ENCODE measurements at regions not wholly inside any gene's neighbourhood (a gene's known extent, or its start where the extent isn't known, plus 50 kb on each side); places are given as distances from the start of the nearest gene placed in this dataset.
A peak's percentile ranks its signal among the peaks of the same experiment; 100 is the strongest.
"Not testable (repeated sequence)": the region's sequence is repeated elsewhere in the genome, so short reads cannot be mapped to it uniquely, and the experiment has no call there.

- no peaks in the 10 kb centered on the region for H3K36me3 Mint-ChIP-seq (ENCODE audit: low read depth)
- H3K4me3 Mint-ChIP-seq, result no peak overlapping the region
- peaks cover 1% of the 10 kb centered on the region for H3K4me1 Mint-ChIP-seq (ENCODE audit: low read depth)
- H3K9me3 Mint-ChIP-seq, result peaks cover 11% of the 10 kb centered on the region
- H3K27me3 Mint-ChIP-seq, result peaks cover 3% of the 10 kb centered on the region
- intact Hi-C loops (cut with micrococcal nuclease), result loop anchor here (10.0 kb wide), 1 partner anchor 224 kb away; no protein-coding TSS in a partner anchor
- no peak overlapping the region for H3K27ac Mint-ChIP-seq
Observed at GRCh38 chr10:117448802-117449201, 73.6 kb upstream of the PDZD8 start.

- Mint-ChIP-seq H3K9me3 (peaks cover 11% of the 10 kb centered on the region), H3K36me3 (ENCODE audit: low read depth) (no peaks in the 10 kb centered on the region), H3K4me3 (no peak overlapping the region), H3K27me3 (peaks cover 3% of the 10 kb centered on the region), H3K4me1 (ENCODE audit: low read depth) (peaks cover 18% of the 10 kb centered on the region), H3K27ac (no peak overlapping the region)
- intact Hi-C loops (cut with micrococcal nuclease), result loop anchor here (10.0 kb wide), 1 partner anchor 221 kb away; no protein-coding TSS in a partner anchor
Observed at GRCh38 chr10:117445992-117446391, 70.8 kb upstream of the PDZD8 start.

GRCh38 chr10:117444497-117445040 is 69.3 kb upstream of the PDZD8 start:
- intact Hi-C loops (cut with micrococcal nuclease), result loop anchor here (10.0 kb wide), 1 partner anchor 220 kb away; no protein-coding TSS in a partner anchor
- Mint-ChIP-seq H3K27ac (no peak overlapping the region), H3K36me3 (ENCODE audit: low read depth) (no peaks in the 10 kb centered on the region), H3K4me3 (no peak overlapping the region), H3K27me3 (peaks cover 3% of the 10 kb centered on the region), H3K9me3 (peaks cover 11% of the 10 kb centered on the region), H3K4me1 (ENCODE audit: low read depth) (peaks cover 18% of the 10 kb centered on the region)

- intact Hi-C loops (cut with micrococcal nuclease), result loop anchor here (10.0 kb wide), 1 partner anchor 219 kb away; no protein-coding TSS in a partner anchor
- Mint-ChIP-seq H3K27me3 (peaks cover 3% of the 10 kb centered on the region), H3K27ac (no peak overlapping the region), H3K4me3 (no peak overlapping the region), H3K9me3 (peaks cover 11% of the 10 kb centered on the region), H3K4me1 (ENCODE audit: low read depth) (peaks cover 18% of the 10 kb centered on the region), H3K36me3 (ENCODE audit: low read depth) (no peaks in the 10 kb centered on the region)
Observed at GRCh38 chr10:117443686-117444041, 68.4 kb upstream of the PDZD8 start.

DNA sequence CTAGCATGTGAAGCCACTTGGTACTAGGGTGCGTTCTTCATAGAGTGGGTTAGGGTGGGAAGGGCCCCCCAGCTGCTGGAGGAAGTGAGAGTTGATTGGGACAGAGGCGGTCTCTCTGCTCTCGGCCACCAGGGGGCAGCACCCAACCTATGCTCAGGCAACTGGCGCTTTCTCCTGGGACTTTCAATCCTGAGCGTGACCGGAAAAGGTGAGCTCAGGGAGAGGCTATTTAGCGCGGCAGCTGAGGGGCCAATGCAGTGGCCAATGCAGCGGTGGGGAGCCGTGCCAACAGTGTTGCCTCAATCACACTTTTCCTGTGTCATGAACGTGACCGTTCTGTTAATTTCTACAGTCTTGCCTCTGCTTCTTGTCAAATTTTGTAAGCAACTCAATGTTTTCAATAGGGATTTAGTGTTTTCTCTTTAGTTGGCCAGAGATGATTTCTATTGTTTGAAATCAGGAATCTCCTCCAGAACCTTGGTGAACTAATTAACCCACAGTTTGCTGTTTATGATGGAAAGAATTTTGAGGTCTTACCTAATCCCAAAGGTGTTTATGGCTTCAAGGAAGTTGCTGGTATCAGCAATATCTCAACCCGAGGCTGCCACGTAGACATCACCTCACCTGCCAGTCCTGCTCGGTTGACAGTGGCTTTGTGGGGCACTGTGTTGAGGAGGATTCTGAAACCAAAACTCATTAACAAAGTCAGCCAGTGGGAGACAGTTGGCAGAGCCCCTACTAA is 67.9 kb upstream of the PDZD8 start:
- no peak overlapping the region for H3K27ac Mint-ChIP-seq
- no peaks in the 10 kb centered on the region for H3K36me3 Mint-ChIP-seq (ENCODE audit: low read depth)
- intact Hi-C loops (cut with micrococcal nuclease), result loop anchor here (10.0 kb wide), 1 partner anchor 218 kb away; no protein-coding TSS in a partner anchor
- peaks cover 3% of the 10 kb centered on the region for H3K27me3 Mint-ChIP-seq
- H3K4me1 Mint-ChIP-seq (ENCODE audit: low read depth), result peaks cover 18% of the 10 kb centered on the region
- H3K9me3 Mint-ChIP-seq, result peaks cover 11% of the 10 kb centered on the region
- H3K4me3 Mint-ChIP-seq, result peak overlapping the region; percentile 58

DNA sequence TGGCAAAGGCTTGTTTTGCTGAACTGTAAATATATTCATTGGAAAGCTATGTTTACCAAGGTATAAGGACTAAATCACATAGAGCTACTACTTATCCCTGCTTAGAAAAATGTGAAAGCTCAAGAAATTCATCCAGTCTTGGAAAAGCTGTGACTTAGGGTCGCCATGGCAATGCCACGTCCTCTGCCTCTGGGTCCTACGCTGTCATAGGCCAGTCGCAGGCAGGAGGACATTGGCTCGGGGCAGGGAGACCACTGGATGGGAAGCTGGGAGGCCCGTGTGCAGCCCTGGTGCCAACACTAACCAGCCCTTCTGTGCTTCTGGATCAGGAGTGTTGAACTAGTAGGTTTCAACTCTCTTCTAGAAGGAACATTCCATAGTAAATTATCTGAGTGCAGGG is 67.3 kb upstream of the PDZD8 start:
- intact Hi-C loops (cut with micrococcal nuclease), result loop anchor here (10.0 kb wide), 1 partner anchor 218 kb away; no protein-coding TSS in a partner anchor
- Mint-ChIP-seq H3K27ac (peak overlapping the region; percentile 57), H3K4me3 (no peak overlapping the region), H3K36me3 (ENCODE audit: low read depth) (no peaks in the 10 kb centered on the region), H3K4me1 (ENCODE audit: low read depth) (peaks cover 18% of the 10 kb centered on the region), H3K9me3 (peaks cover 11% of the 10 kb centered on the region), H3K27me3 (peaks cover 3% of the 10 kb centered on the region)

DNA sequence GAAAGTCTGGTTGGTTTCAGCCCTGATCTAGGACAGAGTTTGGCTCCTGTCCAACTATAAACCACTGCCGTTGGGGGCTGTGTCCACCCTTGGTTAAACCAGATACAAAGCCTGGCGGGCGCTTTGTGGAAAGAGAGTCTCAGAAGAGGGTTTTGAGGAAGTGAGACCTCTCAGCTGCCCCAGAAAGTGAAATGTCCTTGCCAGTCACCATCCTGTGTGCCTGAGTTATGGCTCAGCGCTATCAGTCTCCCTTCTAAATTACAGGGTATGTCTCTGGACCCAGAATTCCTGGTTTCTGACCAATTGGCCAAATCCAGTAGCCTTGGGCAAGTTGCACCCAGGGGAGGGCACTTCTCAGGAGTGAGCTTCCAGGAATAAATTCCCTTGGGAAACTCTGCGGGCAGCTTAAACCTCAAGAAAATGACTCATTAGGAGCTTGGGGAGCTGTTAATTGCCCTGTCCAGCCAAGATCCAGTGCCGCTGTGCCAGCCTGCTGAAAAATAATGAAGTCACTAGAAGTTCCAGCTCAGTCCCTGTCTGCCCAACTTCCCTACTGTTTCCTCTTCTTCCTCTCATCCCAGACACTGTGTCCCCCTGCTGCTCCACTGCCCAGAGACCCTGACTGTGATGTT is 66.7 kb upstream of the PDZD8 start:
- Mint-ChIP-seq H3K4me1 (ENCODE audit: low read depth) (peaks cover 18% of the 10 kb centered on the region), H3K27me3 (peaks cover 3% of the 10 kb centered on the region), H3K36me3 (ENCODE audit: low read depth) (no peaks in the 10 kb centered on the region), H3K9me3 (peaks cover 11% of the 10 kb centered on the region), H3K4me3 (no peak overlapping the region), H3K27ac (peak overlapping the region; percentile 57)
- intact Hi-C loops (cut with micrococcal nuclease), result loop anchor here (10.0 kb wide), 1 partner anchor 217 kb away; no protein-coding TSS in a partner anchor

DNA sequence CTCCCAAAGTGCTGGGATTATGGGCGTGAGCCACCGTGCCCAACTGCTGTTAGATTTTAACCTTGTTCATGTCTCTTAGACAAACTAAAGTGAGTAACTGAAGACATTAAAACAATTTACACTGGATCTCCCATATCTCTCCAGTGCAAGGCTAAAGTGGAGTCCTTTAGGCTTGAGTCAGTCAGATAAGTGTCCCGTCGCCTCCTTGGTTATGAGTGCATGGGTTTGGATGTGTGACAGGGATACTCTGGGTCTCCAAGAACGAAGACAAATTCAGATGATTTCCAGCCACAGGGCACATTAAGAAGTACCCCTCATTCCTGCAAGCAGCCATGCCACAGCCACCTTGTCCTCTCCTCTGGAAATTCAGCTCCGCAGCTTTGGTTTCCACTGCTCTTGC is 66.1 kb upstream of the PDZD8 start:
- Mint-ChIP-seq H3K36me3 (ENCODE audit: low read depth) (no peaks in the 10 kb centered on the region), H3K4me1 (ENCODE audit: low read depth) (peaks cover 18% of the 10 kb centered on the region), H3K4me3 (no peak overlapping the region), H3K27ac (no peak overlapping the region), H3K9me3 (peaks cover 8% of the 10 kb centered on the region), H3K27me3 (peaks cover 3% of the 10 kb centered on the region)
- intact Hi-C loops (cut with micrococcal nuclease), result loop anchor here (10.0 kb wide), 1 partner anchor 217 kb away; no protein-coding TSS in a partner anchor

DNA sequence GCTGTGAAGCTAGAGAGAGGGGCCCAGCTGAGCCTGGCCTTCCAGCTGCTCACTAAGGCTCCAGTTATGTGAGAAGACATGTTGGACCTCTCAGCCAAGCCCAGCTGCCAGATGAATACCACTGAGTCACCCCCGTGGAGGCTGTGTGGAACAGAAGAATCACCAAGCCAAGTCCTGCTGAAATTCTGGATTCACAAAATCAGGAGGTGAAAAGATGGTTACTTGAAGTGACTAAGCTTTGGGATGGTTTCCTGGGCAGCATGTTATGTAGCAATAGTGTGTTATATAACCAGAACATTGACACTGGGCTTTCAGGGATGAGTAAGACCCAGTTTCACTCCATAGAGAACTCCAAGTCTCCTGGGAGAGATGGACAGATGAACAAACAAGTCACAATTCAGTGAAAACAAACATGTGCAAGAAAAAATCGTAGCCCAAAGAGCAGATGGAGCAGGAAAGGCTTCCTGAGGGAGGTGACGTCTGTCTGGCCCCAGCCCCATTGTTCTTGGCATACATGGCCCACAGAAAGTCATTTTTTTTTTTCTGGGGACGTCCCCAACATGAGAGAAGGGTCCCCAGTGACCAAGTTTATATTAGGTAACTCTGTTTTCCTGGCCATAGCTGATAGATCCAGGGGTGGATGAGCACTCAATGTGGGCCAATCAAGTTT is 64.1 kb upstream of the PDZD8 start:
- intact Hi-C loops (cut with micrococcal nuclease), result no loop called here
- Mint-ChIP-seq H3K4me1 (ENCODE audit: low read depth) (peaks cover 18% of the 10 kb centered on the region), H3K27me3 (no peaks in the 10 kb centered on the region), H3K4me3 (no peak overlapping the region), H3K36me3 (ENCODE audit: low read depth) (no peaks in the 10 kb centered on the region), H3K27ac (no peak overlapping the region), H3K9me3 (no peaks in the 10 kb centered on the region)

GRCh38 chr10:117432866-117433265 is 57.6 kb upstream of the PDZD8 start:
- peaks cover 8% of the 10 kb centered on the region for H3K4me1 Mint-ChIP-seq (ENCODE audit: low read depth)
- H3K36me3 Mint-ChIP-seq (ENCODE audit: low read depth), result no peaks in the 10 kb centered on the region
- no peak overlapping the region for H3K4me3 Mint-ChIP-seq
- no peak overlapping the region for H3K27ac Mint-ChIP-seq
- H3K9me3 Mint-ChIP-seq, result no peaks in the 10 kb centered on the region
- H3K27me3 Mint-ChIP-seq, result no peaks in the 10 kb centered on the region
- intact Hi-C loops (cut with micrococcal nuclease), result no loop called here

DNA sequence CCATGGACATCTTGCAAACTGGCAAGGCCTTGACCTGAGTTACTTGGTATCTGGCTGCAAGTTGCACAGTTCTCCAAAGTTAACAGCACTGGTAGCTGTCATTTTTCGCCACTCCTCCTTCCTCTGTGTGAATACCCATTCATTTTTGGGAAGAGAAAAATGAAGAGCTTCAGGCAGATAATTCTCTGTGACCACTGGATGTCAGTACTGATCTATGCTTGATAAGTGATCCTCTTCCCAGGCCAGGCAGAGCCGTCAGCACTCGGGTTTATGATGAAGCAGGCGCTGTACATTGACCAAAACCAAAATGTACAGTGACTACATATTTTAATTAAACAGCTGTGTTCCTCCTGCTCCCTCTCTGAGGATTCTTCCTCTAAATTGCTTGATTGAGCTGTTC is 55.9 kb upstream of the PDZD8 start:
- no peak overlapping the region for H3K4me3 Mint-ChIP-seq
- no peaks in the 10 kb centered on the region for H3K9me3 Mint-ChIP-seq
- intact Hi-C loops (cut with micrococcal nuclease), result no loop called here
- no peak overlapping the region for H3K27ac Mint-ChIP-seq
- peaks cover 8% of the 10 kb centered on the region for H3K4me1 Mint-ChIP-seq (ENCODE audit: low read depth)
- H3K27me3 Mint-ChIP-seq, result no peaks in the 10 kb centered on the region
- H3K36me3 Mint-ChIP-seq (ENCODE audit: low read depth), result no peaks in the 10 kb centered on the region

DNA sequence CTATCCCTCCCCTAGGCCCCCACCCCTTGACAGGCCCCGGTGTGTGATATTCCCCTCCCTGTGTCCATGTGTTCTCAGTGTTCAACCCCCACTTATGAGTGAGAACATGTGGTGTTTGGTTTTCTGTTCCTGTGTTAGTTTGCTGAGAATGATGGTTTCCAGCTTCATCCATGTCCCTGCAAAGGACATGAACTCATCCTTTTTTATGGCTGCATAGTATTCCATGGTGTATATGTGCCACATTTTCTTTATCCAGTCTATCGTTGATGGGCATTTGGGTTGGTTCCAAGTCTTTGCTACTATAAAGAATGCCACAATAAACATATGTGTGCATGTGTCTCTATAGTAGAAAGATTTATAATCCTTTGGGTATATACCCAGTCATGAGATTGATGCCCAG is 55.3 kb upstream of the PDZD8 start:
- intact Hi-C loops (cut with micrococcal nuclease); H3K27me3 Mint-ChIP-seq; H3K27ac Mint-ChIP-seq; H3K9me3 Mint-ChIP-seq; H3K4me1 Mint-ChIP-seq (ENCODE audit: low read depth); H3K36me3 Mint-ChIP-seq (ENCODE audit: low read depth); H3K4me3 Mint-ChIP-seq: not testable (repeated sequence)

GRCh38 chr10:117429643-117430265 is 54.5 kb upstream of the PDZD8 start:
- Mint-ChIP-seq H3K36me3 (ENCODE audit: low read depth) (no peaks in the 10 kb centered on the region), H3K27ac (no peak overlapping the region), H3K4me1 (ENCODE audit: low read depth) (peaks cover 8% of the 10 kb centered on the region), H3K4me3 (no peak overlapping the region), H3K9me3 (no peaks in the 10 kb centered on the region), H3K27me3 (no peaks in the 10 kb centered on the region)
- intact Hi-C loops (cut with micrococcal nuclease), result no loop called here
